ENCODE measurements at regions not wholly inside any gene's neighbourhood (a gene's known extent, or its start where the extent isn't known, plus 50 kb on each side); places are given as distances from the start of the nearest gene placed in this dataset.
"Not testable (repeated sequence)": the region's sequence is repeated elsewhere in the genome, so short reads cannot be mapped to it uniquely, and the experiment has no call there.

GRCh38 chr11:81331611-81332235, 1401.9 kb downstream of the FAM181B start:
- no peaks in the 10 kb centered on the region for H3K4me1 ChIP-seq (ENCODE audit: insufficient read depth, low read length)
- H3K27ac ChIP-seq (ENCODE audit: low read depth, low read length) = no peak overlapping the region
- no peaks in the 10 kb centered on the region for H3K36me3 ChIP-seq (ENCODE audit: insufficient read depth, low read length)
- no peak overlapping the region for H3K4me3 ChIP-seq (ENCODE audit: low read depth in 1 of 2, low read length in 2 of 2)
- H3K27me3 ChIP-seq (ENCODE audit: control insufficient read depth in 1 of 2, insufficient read depth in 2 of 2, low read length in 2 of 2) = no peaks in the 10 kb centered on the region
- H3K9ac ChIP-seq (ENCODE audit: low read length) = no peak overlapping the region
- H3K9me3 ChIP-seq (ENCODE audit: low read length) = no peaks in the 10 kb centered on the region

GRCh38 chr11:81331088-81331487, 1402.6 kb downstream of the FAM181B start:
- Histone ChIP-seq H3K27ac (ENCODE audit: low read depth, low read length) (no peak overlapping the region), H3K9me3 (ENCODE audit: low read length) (no peaks in the 10 kb centered on the region), H3K36me3 (ENCODE audit: insufficient read depth, low read length) (no peaks in the 10 kb centered on the region), H3K4me1 (ENCODE audit: insufficient read depth, low read length) (no peaks in the 10 kb centered on the region), H3K9ac (ENCODE audit: low read length) (no peak overlapping the region), H3K4me3 (ENCODE audit: low read depth in 1 of 2, low read length in 2 of 2) (no peak overlapping the region), H3K27me3 (ENCODE audit: control insufficient read depth in 1 of 2, insufficient read depth in 2 of 2, low read length in 2 of 2) (no peaks in the 10 kb centered on the region)

GRCh38 chr11:81303038-81303664, 1430.5 kb downstream of the FAM181B start:
- Histone ChIP-seq H3K36me3 (ENCODE audit: insufficient read depth, low read length) (no peaks in the 10 kb centered on the region), H3K9ac (ENCODE audit: low read length) (no peak overlapping the region), H3K4me1 (ENCODE audit: insufficient read depth, low read length) (no peaks in the 10 kb centered on the region), H3K4me3 (ENCODE audit: low read depth in 1 of 2, low read length in 2 of 2) (no peak overlapping the region), H3K27me3 (ENCODE audit: control insufficient read depth in 1 of 2, insufficient read depth in 2 of 2, low read length in 2 of 2) (no peaks in the 10 kb centered on the region), H3K27ac (ENCODE audit: low read depth, low read length) (no peak overlapping the region), H3K9me3 (ENCODE audit: low read length) (no peaks in the 10 kb centered on the region)

GRCh38 chr11:81301166-81301830, 1432.4 kb downstream of the FAM181B start:
- Histone ChIP-seq H3K27me3 (ENCODE audit: control insufficient read depth in 1 of 2, insufficient read depth in 2 of 2, low read length in 2 of 2) (no peaks in the 10 kb centered on the region), H3K9ac (ENCODE audit: low read length) (no peak overlapping the region), H3K9me3 (ENCODE audit: low read length) (no peaks in the 10 kb centered on the region), H3K36me3 (ENCODE audit: insufficient read depth, low read length) (no peaks in the 10 kb centered on the region), H3K4me3 (ENCODE audit: low read depth in 1 of 2, low read length in 2 of 2) (no peak overlapping the region), H3K4me1 (ENCODE audit: insufficient read depth, low read length) (no peaks in the 10 kb centered on the region), H3K27ac (ENCODE audit: low read depth, low read length) (no peak overlapping the region)

GRCh38 chr11:81286959-81287358, 1446.7 kb downstream of the FAM181B start:
- no peaks in the 10 kb centered on the region for H3K36me3 ChIP-seq (ENCODE audit: insufficient read depth, low read length)
- no peak overlapping the region for H3K4me3 ChIP-seq (ENCODE audit: low read depth in 1 of 2, low read length in 2 of 2)
- H3K27me3 ChIP-seq (ENCODE audit: control insufficient read depth in 1 of 2, insufficient read depth in 2 of 2, low read length in 2 of 2) = no peaks in the 10 kb centered on the region

GRCh38 chr11:81286550-81286949, 1447.1 kb downstream of the FAM181B start:
- no peaks in the 10 kb centered on the region for H3K9me3 ChIP-seq (ENCODE audit: low read length)

More at GRCh38 chr11:81286959-81287358, 1446.7 kb downstream of the FAM181B start:
- no peak overlapping the region for H3K27ac ChIP-seq (ENCODE audit: low read depth, low read length)
- H3K9me3 ChIP-seq (ENCODE audit: low read length) = no peaks in the 10 kb centered on the region
- no peak overlapping the region for H3K9ac ChIP-seq (ENCODE audit: low read length)
- no peaks in the 10 kb centered on the region for H3K4me1 ChIP-seq (ENCODE audit: insufficient read depth, low read length)

GRCh38 chr11:81280228-81280627, 1453.4 kb downstream of the FAM181B start:
- H3K9ac ChIP-seq (ENCODE audit: low read length); H3K27ac ChIP-seq (ENCODE audit: low read depth, low read length); H3K36me3 ChIP-seq (ENCODE audit: insufficient read depth, low read length); H3K9me3 ChIP-seq (ENCODE audit: low read length); H3K4me3 ChIP-seq (ENCODE audit: low read depth in 1 of 2, low read length in 2 of 2); H3K27me3 ChIP-seq (ENCODE audit: control insufficient read depth in 1 of 2, insufficient read depth in 2 of 2, low read length in 2 of 2); H3K4me1 ChIP-seq (ENCODE audit: insufficient read depth, low read length): not testable (repeated sequence)

More at GRCh38 chr11:81286550-81286949, 1447.1 kb downstream of the FAM181B start:
- no peak overlapping the region for H3K27ac ChIP-seq (ENCODE audit: low read depth, low read length)
- no peaks in the 10 kb centered on the region for H3K27me3 ChIP-seq (ENCODE audit: control insufficient read depth in 1 of 2, insufficient read depth in 2 of 2, low read length in 2 of 2)
- no peak overlapping the region for H3K9ac ChIP-seq (ENCODE audit: low read length)
- H3K4me1 ChIP-seq (ENCODE audit: insufficient read depth, low read length) = no peaks in the 10 kb centered on the region
- no peak overlapping the region for H3K4me3 ChIP-seq (ENCODE audit: low read depth in 1 of 2, low read length in 2 of 2)
- no peaks in the 10 kb centered on the region for H3K36me3 ChIP-seq (ENCODE audit: insufficient read depth, low read length)

- Histone ChIP-seq H3K27me3 (ENCODE audit: control insufficient read depth in 1 of 2, insufficient read depth in 2 of 2, low read length in 2 of 2) (no peaks in the 10 kb centered on the region), H3K9ac (ENCODE audit: low read length) (no peak overlapping the region), H3K27ac (ENCODE audit: low read depth, low read length) (no peak overlapping the region), H3K4me1 (ENCODE audit: insufficient read depth, low read length) (no peaks in the 10 kb centered on the region), H3K36me3 (ENCODE audit: insufficient read depth, low read length) (no peaks in the 10 kb centered on the region), H3K9me3 (ENCODE audit: low read length) (no peaks in the 10 kb centered on the region), H3K4me3 (ENCODE audit: low read depth in 1 of 2, low read length in 2 of 2) (no peak overlapping the region)
Observed at GRCh38 chr11:81278991-81279390, 1454.7 kb downstream of the FAM181B start.

- no peak overlapping the region for H3K4me3 ChIP-seq (ENCODE audit: low read depth in 1 of 2, low read length in 2 of 2)
Observed at GRCh38 chr11:81270686-81271085, 1463.0 kb downstream of the FAM181B start.

GRCh38 chr11:81267246-81267645, 1466.4 kb downstream of the FAM181B start:
- H3K9ac ChIP-seq (ENCODE audit: low read length) = no peak overlapping the region

More at GRCh38 chr11:81270686-81271085, 1463.0 kb downstream of the FAM181B start:
- H3K4me1 ChIP-seq (ENCODE audit: insufficient read depth, low read length) = no peaks in the 10 kb centered on the region
- no peak overlapping the region for H3K9ac ChIP-seq (ENCODE audit: low read length)
- H3K36me3 ChIP-seq (ENCODE audit: insufficient read depth, low read length) = no peaks in the 10 kb centered on the region
- H3K9me3 ChIP-seq (ENCODE audit: low read length) = no peaks in the 10 kb centered on the region
- no peak overlapping the region for H3K27ac ChIP-seq (ENCODE audit: low read depth, low read length)
- no peaks in the 10 kb centered on the region for H3K27me3 ChIP-seq (ENCODE audit: control insufficient read depth in 1 of 2, insufficient read depth in 2 of 2, low read length in 2 of 2)

GRCh38 chr11:81259471-81259870, 1474.2 kb downstream of the FAM181B start:
- Histone ChIP-seq H3K4me1 (ENCODE audit: insufficient read depth, low read length) (no peaks in the 10 kb centered on the region), H3K27ac (ENCODE audit: low read depth, low read length) (no peak overlapping the region), H3K9ac (ENCODE audit: low read length) (no peak overlapping the region), H3K27me3 (ENCODE audit: control insufficient read depth in 1 of 2, insufficient read depth in 2 of 2, low read length in 2 of 2) (no peaks in the 10 kb centered on the region), H3K4me3 (ENCODE audit: low read depth in 1 of 2, low read length in 2 of 2) (no peak overlapping the region), H3K9me3 (ENCODE audit: low read length) (no peaks in the 10 kb centered on the region), H3K36me3 (ENCODE audit: insufficient read depth, low read length) (no peaks in the 10 kb centered on the region)

More at GRCh38 chr11:81267246-81267645, 1466.4 kb downstream of the FAM181B start:
- no peaks in the 10 kb centered on the region for H3K36me3 ChIP-seq (ENCODE audit: insufficient read depth, low read length)
- no peaks in the 10 kb centered on the region for H3K4me1 ChIP-seq (ENCODE audit: insufficient read depth, low read length)
- H3K27ac ChIP-seq (ENCODE audit: low read depth, low read length) = no peak overlapping the region
- H3K4me3 ChIP-seq (ENCODE audit: low read depth in 1 of 2, low read length in 2 of 2) = no peak overlapping the region
- H3K27me3 ChIP-seq (ENCODE audit: control insufficient read depth in 1 of 2, insufficient read depth in 2 of 2, low read length in 2 of 2) = no peaks in the 10 kb centered on the region
- H3K9me3 ChIP-seq (ENCODE audit: low read length) = no peaks in the 10 kb centered on the region

All from muscle layer of colon (tissue), 2 donors.